ENCODE measurements at regions not wholly inside any gene's neighbourhood (a gene's known extent, or its start where the extent isn't known, plus 50 kb on each side); places are given as distances from the start of the nearest gene placed in this dataset.
A peak's percentile ranks its signal among the peaks of the same experiment; 100 is the strongest.

DNA sequence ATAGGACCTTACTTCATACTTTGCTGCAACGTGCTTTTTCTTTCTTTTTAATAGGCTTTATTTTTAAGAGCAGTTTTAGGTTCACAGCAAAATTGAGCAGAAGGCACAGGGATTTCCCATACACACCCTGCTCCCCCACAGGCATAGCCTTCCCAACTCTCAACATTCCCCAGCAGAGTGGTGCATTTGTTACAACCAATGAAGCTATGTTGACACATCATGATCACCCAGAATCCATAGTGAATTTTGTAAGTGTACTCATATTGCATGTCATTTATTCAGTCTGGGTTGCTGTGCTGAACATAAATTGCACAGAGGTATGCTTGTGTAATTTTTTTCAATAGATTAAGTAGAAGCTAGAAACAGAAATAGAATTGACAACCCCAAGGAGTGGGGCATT lies 327.3 kb downstream of the INHBA start:
- Histone ChIP-seq H3K4me1 (ENCODE audit: control insufficient read depth, insufficient read depth, low read depth, low read length) (peaks cover 4% of the 10 kb centered on the region), H3K4ac (ENCODE audit: low read depth in 1 of 2, low read length in 2 of 2) (no peak overlapping the region), H3K4me2 (ENCODE audit: low read length, poor library complexity, severe bottlenecking) (no peak overlapping the region), H3K9ac (ENCODE audit: low read length) (no peak overlapping the region), H3K9me3 (ENCODE audit: control insufficient read depth, low read length) (no peaks in the 10 kb centered on the region), H2BK15ac (ENCODE audit: low read depth, poor library complexity, severe bottlenecking) (no peak overlapping the region), H3K23ac (ENCODE audit: low read length in 2 of 2) (no peak overlapping the region), H3K27ac (ENCODE audit: low read length, poor library complexity, severe bottlenecking) (no peak overlapping the region), H3K27me3 (ENCODE audit: control insufficient read depth in 1 of 2, insufficient read depth in 1 of 2, low read length in 2 of 2) (no peaks in the 10 kb centered on the region), H3K4me3 (ENCODE audit: insufficient read depth in 1 of 2, low read depth in 1 of 2, low read length in 2 of 2) (no peak overlapping the region), H4K91ac (ENCODE audit: low read length) (no peak overlapping the region), H2BK5ac (ENCODE audit: low read depth, low read length, poor library complexity, severe bottlenecking) (no peak overlapping the region), H3K18ac (ENCODE audit: low read depth in 1 of 2, low read length in 2 of 2) (no peak overlapping the region), H4K8ac (ENCODE audit: low read length) (no peak overlapping the region), H3K14ac (ENCODE audit: low read length in 2 of 2) (no peak overlapping the region), H3K36me3 (ENCODE audit: control insufficient read depth in 1 of 2, insufficient read depth in 2 of 2, low read depth in 1 of 2, low read length in 2 of 2) (no peaks in the 10 kb centered on the region), H2BK12ac (ENCODE audit: low read length in 2 of 2) (no peak overlapping the region), H2AFZ (ENCODE audit: low read depth, low read length) (no peak overlapping the region), H2AK5ac (ENCODE audit: low read length, severe bottlenecking) (no peak overlapping the region), H2BK120ac (ENCODE audit: low read depth, low read length) (no peak overlapping the region), H3K79me1 (replicated peaks; ENCODE audit: low read length, poor library complexity, severe bottlenecking) (no peaks in the 10 kb centered on the region)
- DNase-seq, result no peak
- WGBS, result 88% methylated on average over 1 of the region's 1 CpG

DNA sequence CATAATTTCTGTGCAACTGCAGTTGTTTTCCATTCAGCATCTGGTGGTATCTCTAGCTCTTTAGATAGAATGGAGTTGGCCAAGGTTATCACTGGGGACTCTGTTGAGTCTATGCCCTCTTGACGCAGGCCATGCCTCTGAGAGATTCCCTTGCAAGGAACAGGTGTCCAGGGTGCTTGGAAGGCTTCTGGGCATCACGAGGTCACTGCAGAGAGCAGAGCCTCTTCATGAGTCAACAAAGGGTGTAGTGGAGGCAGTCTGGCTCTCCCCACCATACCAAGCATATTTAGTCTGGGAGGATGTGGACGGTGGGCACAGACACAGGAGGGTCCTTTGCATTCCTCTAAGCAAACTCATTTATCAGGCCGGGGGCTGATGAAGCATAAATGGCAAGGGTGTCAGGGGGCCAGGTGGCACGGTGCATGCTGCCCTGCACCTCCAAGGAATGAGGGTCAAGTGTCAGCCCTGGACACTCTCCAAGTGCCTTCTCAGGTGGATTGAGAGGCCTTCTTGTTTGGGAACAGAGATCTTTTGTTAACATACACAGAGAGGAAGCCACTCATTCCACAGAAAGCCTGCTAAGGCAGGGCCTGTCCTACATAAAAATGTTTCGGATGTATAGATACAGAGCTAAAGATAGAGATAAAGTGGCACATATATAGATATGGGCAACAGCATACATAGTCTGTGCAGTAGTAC lies 328.6 kb downstream of the INHBA start:
- H3K9ac ChIP-seq (ENCODE audit: low read length), result no peak overlapping the region
- no peak overlapping the region for H4K8ac ChIP-seq (ENCODE audit: low read length)

DNA sequence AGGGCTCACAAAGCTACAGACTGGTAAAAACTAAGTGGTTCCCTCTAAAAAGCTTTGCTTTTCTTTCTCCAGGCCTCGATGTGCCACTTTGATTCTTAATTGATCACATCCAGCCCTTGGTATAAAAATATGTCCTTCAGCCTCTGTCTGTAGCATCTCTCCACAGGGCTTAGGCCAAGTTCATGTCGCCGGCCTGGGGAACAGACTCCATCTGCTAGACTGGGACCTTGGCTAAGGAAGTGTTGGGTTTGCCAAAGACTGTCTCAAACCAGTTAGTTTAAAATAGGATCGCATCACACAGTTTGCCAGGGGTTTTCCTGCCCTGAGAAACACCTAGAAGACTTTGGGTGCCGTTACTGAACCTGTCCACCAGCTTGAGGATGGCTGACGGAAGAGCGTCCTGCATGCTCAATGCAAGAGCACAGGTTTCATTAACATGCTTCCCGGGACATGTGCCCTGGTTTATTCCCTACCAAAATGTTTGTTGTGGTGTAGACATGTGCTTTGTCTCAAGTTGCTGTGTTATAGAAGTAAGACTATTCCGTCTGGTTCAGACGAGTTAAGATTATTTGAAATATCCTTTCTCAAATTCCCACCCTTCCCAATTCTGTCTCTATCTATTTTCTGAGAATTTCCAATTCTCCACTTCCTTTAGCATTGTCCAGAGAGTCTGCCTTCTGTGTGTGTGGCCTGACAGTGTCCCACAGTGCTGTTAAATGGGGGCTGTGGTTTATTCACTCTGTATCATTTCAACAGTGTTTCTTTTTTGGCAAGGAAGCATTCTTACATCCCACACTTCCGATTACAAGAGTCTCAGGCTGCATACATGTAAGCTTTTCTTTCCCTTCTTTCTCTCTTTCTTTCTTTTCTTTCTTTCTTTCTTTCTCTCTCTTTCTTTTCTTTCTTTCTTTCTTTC lies 334.7 kb downstream of the INHBA start:
- Histone ChIP-seq H2BK12ac (ENCODE audit: low read length in 2 of 2) (no peak overlapping the region), H3K27me3 (ENCODE audit: control insufficient read depth in 1 of 2, insufficient read depth in 1 of 2, low read length in 2 of 2) (no peaks in the 10 kb centered on the region), H3K4ac (ENCODE audit: low read depth in 1 of 2, low read length in 2 of 2) (no peak overlapping the region), H4K8ac (ENCODE audit: low read length) (no peak overlapping the region), H3K9me3 (ENCODE audit: control insufficient read depth, low read length) (no peaks in the 10 kb centered on the region), H3K9ac (ENCODE audit: low read length) (no peak overlapping the region), H3K79me1 (replicated peaks; ENCODE audit: low read length, poor library complexity, severe bottlenecking) (no peaks in the 10 kb centered on the region), H3K27ac (ENCODE audit: low read length, poor library complexity, severe bottlenecking) (no peak overlapping the region), H3K4me1 (ENCODE audit: control insufficient read depth, insufficient read depth, low read depth, low read length) (no peaks in the 10 kb centered on the region), H4K91ac (ENCODE audit: low read length) (no peak overlapping the region), H3K4me3 (ENCODE audit: insufficient read depth in 1 of 2, low read depth in 1 of 2, low read length in 2 of 2) (no peak overlapping the region), H2BK120ac (ENCODE audit: low read depth, low read length) (no peak overlapping the region), H3K14ac (ENCODE audit: low read length in 2 of 2) (no peak overlapping the region), H2BK15ac (ENCODE audit: low read depth, poor library complexity, severe bottlenecking) (no peak overlapping the region), H3K36me3 (ENCODE audit: control insufficient read depth in 1 of 2, insufficient read depth in 2 of 2, low read depth in 1 of 2, low read length in 2 of 2) (no peaks in the 10 kb centered on the region), H2BK5ac (ENCODE audit: low read depth, low read length, poor library complexity, severe bottlenecking) (no peak overlapping the region), H2AK5ac (ENCODE audit: low read length, severe bottlenecking) (no peak overlapping the region), H3K23ac (ENCODE audit: low read length in 2 of 2) (no peak overlapping the region), H3K18ac (ENCODE audit: low read depth in 1 of 2, low read length in 2 of 2) (no peak overlapping the region), H3K4me2 (ENCODE audit: low read length, poor library complexity, severe bottlenecking) (no peak overlapping the region), H2AFZ (ENCODE audit: low read depth, low read length) (no peak overlapping the region)
- WGBS, result over 99% methylated on average over 9 of the region's 11 CpGs
- DNase-seq, result no peak

More for the DNA sequence above, 328.6 kb downstream of the INHBA start:
- H3K4me1 ChIP-seq (ENCODE audit: control insufficient read depth, insufficient read depth, low read depth, low read length), result peaks cover 4% of the 10 kb centered on the region
- H2BK12ac ChIP-seq (ENCODE audit: low read length in 2 of 2), result no peak overlapping the region
- H3K23ac ChIP-seq (ENCODE audit: low read length in 2 of 2), result no peak overlapping the region
- H2BK15ac ChIP-seq (ENCODE audit: low read depth, poor library complexity, severe bottlenecking), result no peak overlapping the region
- WGBS, result 60% methylated on average over 6 of the region's 6 CpGs
- H2AK5ac ChIP-seq (ENCODE audit: low read length, severe bottlenecking), result no peak overlapping the region
- no peaks in the 10 kb centered on the region for H3K79me1 ChIP-seq (replicated peaks; ENCODE audit: low read length, poor library complexity, severe bottlenecking)
- H3K4me3 ChIP-seq (ENCODE audit: insufficient read depth in 1 of 2, low read depth in 1 of 2, low read length in 2 of 2), result no peak overlapping the region
- no peaks in the 10 kb centered on the region for H3K36me3 ChIP-seq (ENCODE audit: control insufficient read depth in 1 of 2, insufficient read depth in 2 of 2, low read depth in 1 of 2, low read length in 2 of 2)
- H2BK120ac ChIP-seq (ENCODE audit: low read depth, low read length), result no peak overlapping the region
- H3K4me2 ChIP-seq (ENCODE audit: low read length, poor library complexity, severe bottlenecking), result no peak overlapping the region
- H3K27ac ChIP-seq (ENCODE audit: low read length, poor library complexity, severe bottlenecking), result no peak overlapping the region
- H3K18ac ChIP-seq (ENCODE audit: low read depth in 1 of 2, low read length in 2 of 2), result peak overlapping the region in 1 of 2 experiments; percentile 6
- no peak overlapping the region for H3K14ac ChIP-seq (ENCODE audit: low read length in 2 of 2)
- H2BK5ac ChIP-seq (ENCODE audit: low read depth, low read length, poor library complexity, severe bottlenecking), result no peak overlapping the region
- no peaks in the 10 kb centered on the region for H3K9me3 ChIP-seq (ENCODE audit: control insufficient read depth, low read length)
- no peak for DNase-seq
- H2AFZ ChIP-seq (ENCODE audit: low read depth, low read length), result no peak overlapping the region
- H4K91ac ChIP-seq (ENCODE audit: low read length), result no peak overlapping the region
- no peaks in the 10 kb centered on the region for H3K27me3 ChIP-seq (ENCODE audit: control insufficient read depth in 1 of 2, insufficient read depth in 1 of 2, low read length in 2 of 2)
- H3K4ac ChIP-seq (ENCODE audit: low read depth in 1 of 2, low read length in 2 of 2), result no peak overlapping the region

DNA sequence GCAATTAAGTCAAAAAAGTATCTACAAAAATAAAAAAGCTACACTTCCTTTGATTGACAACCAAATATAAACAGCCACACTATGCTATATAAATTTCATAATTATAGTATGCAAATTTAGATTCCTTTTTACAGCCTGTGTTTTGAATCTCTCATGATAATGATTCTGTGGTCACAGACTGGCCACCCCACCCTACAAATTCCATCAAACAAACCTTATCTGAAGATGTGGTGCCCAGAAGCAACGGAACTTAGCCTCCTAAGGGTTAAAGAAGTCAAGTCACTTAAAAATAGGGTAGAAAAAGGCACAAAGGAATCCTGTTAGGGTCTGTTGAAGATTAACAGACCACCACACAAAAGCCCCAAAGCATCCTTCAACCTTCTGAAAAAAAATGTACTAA lies 351.8 kb downstream of the INHBA start:
- Histone ChIP-seq H3K4ac (ENCODE audit: low read depth in 1 of 2, low read length in 2 of 2) (no peak overlapping the region), H3K9me3 (ENCODE audit: control insufficient read depth, low read length) (no peaks in the 10 kb centered on the region), H3K9ac (ENCODE audit: low read length) (no peak overlapping the region), H2BK15ac (ENCODE audit: low read depth, poor library complexity, severe bottlenecking) (no peak overlapping the region), H3K4me2 (ENCODE audit: low read length, poor library complexity, severe bottlenecking) (no peak overlapping the region), H3K14ac (ENCODE audit: low read length in 2 of 2) (no peak overlapping the region), H3K36me3 (ENCODE audit: control insufficient read depth in 1 of 2, insufficient read depth in 2 of 2, low read depth in 1 of 2, low read length in 2 of 2) (no peaks in the 10 kb centered on the region), H3K27me3 (ENCODE audit: control insufficient read depth in 1 of 2, insufficient read depth in 1 of 2, low read length in 2 of 2) (no peaks in the 10 kb centered on the region), H2AFZ (ENCODE audit: low read depth, low read length) (no peak overlapping the region), H2BK120ac (ENCODE audit: low read depth, low read length) (no peak overlapping the region), H2AK5ac (ENCODE audit: low read length, severe bottlenecking) (no peak overlapping the region), H4K91ac (ENCODE audit: low read length) (no peak overlapping the region), H3K27ac (ENCODE audit: low read length, poor library complexity, severe bottlenecking) (no peak overlapping the region), H3K4me1 (ENCODE audit: control insufficient read depth, insufficient read depth, low read depth, low read length) (no peaks in the 10 kb centered on the region), H3K18ac (ENCODE audit: low read depth in 1 of 2, low read length in 2 of 2) (no peak overlapping the region), H4K8ac (ENCODE audit: low read length) (no peak overlapping the region), H3K79me1 (replicated peaks; ENCODE audit: low read length, poor library complexity, severe bottlenecking) (no peaks in the 10 kb centered on the region), H3K4me3 (ENCODE audit: insufficient read depth in 1 of 2, low read depth in 1 of 2, low read length in 2 of 2) (no peak overlapping the region), H2BK5ac (ENCODE audit: low read depth, low read length, poor library complexity, severe bottlenecking) (no peak overlapping the region), H2BK12ac (ENCODE audit: low read length in 2 of 2) (no peak overlapping the region), H3K23ac (ENCODE audit: low read length in 2 of 2) (no peak overlapping the region)
- no CpG with 5 or more reads among the region's 1 CpG for WGBS
- no peak for DNase-seq

All from mesenchymal stem cell (in vitro differentiated cells and primary cell).